GM12878 (cell line): ENCODE measurements at regions not wholly inside any gene's neighbourhood (a gene's known extent, or its start where the extent isn't known, plus 50 kb on each side); places are given as distances from the start of the nearest gene placed in this dataset.

Experiments
- ATAC-seq: fragments of 200-7000 bp; cut with Tn5 transposase; 3 replicates; pipeline ENCODE4 v1.9.1; 2020; ENCODE audit warnings: mild to moderate bottlenecking, moderate library complexity
- BruUV-seq: library from RNA; stranded (reverse); fragments of 400-500 nt; replicated peaks from 2 replicates; lab custom pipeline; 2021; lab: Mats Ljungman, UMichigan
- CTCF ChIA-PET: fragments of 300-600 bp; sonication (Branson Sonifier 250); formaldehyde crosslinking; extraction: SDS; loops from one replicate; lab custom pipeline; 2021; ENCODE audit warnings: inconsistent platforms; lab: Yijun Ruan, JAX
- POLR2A ChIA-PET: fragments of 350-600 bp; formaldehyde crosslinking; extraction: SDS; loops from one replicate; lab custom pipeline; 2021; ENCODE audit warnings: inconsistent platforms; lab: Charles Lee
- RAD21 ChIA-PET: fragments of 300-600 bp; sonication (Branson Sonifier 250); formaldehyde crosslinking; loops from one replicate; lab custom pipeline; 2023; ENCODE audit warnings: antibody characterized with exemption; ENCODE audit not compliant: unreplicated experiment; lab: Charles Lee
- SMC1A ChIA-PET: fragments of 300-600 bp; sonication (Branson Sonifier 250); formaldehyde crosslinking; loops from one replicate; lab custom pipeline; 2023; ENCODE audit not compliant: unreplicated experiment, uncharacterized antibody; lab: Charles Lee
- DNase-seq: peaks from one replicate; pipeline ENCODE4 v3.0.0-alpha.2; 2011; ENCODE audit warnings: low read depth, low spot score
- FAIRE-seq: peaks from 3 replicates; lab custom pipeline; 2011; peaks lifted over from hg19 to GRCh38; lab: Jason Lieb, UNC
- H2AFZ ChIP-seq: 2 replicates; pipeline ENCODE4 v1.6.0; 2011; ENCODE audit warnings: low read depth, low read length, control low read depth; ENCODE audit not compliant: control insufficient read depth
- H3K27ac ChIP-seq: 2 replicates; pipeline ENCODE4 v1.5.1; 2011; ENCODE audit warnings: control low read depth; ENCODE audit not compliant: control insufficient read depth, insufficient read depth
- H3K27me3 ChIP-seq, 2 experiments: replicated peaks in 1 of 2; 2 replicates each; pipeline versions ENCODE4 v1.6.0 to v1.6.1; 2011; ENCODE audit warnings: low read length in 1 of 2; ENCODE audit not compliant: control insufficient read depth in 2 of 2, insufficient read depth in 2 of 2
- H3K36me3 ChIP-seq, 2 experiments: 2 replicates each; pipeline ENCODE4 v1.5.1; 2011; ENCODE audit warnings: low read length in 1 of 2; ENCODE audit not compliant: control insufficient read depth in 2 of 2, insufficient read depth in 2 of 2
- H3K4me1 ChIP-seq: 2 replicates; pipeline ENCODE4 v1.6.1; 2011; ENCODE audit warnings: mild to moderate bottlenecking, low read length, moderate library complexity, mixed read lengths; ENCODE audit not compliant: control insufficient read depth, insufficient read depth
- H3K4me2 ChIP-seq: 2 replicates; pipeline ENCODE4 v1.6.0; 2011; ENCODE audit warnings: control low read depth; ENCODE audit not compliant: control insufficient read depth, insufficient read depth
- H3K4me3 ChIP-seq: fragments of 200-600 bp; sonication (generic); 2 replicates; pipeline ENCODE4 v1.5.1; 2016
- H3K79me2 ChIP-seq: 2 replicates; pipeline ENCODE4 v1.6.0; 2011; ENCODE audit warnings: low read length; ENCODE audit not compliant: control insufficient read depth, insufficient read depth
- H3K9ac ChIP-seq: 2 replicates; pipeline ENCODE4 v1.8.0; 2011; ENCODE audit warnings: low read length, control low read depth, mixed read lengths; ENCODE audit not compliant: control insufficient read depth, insufficient read depth
- H3K9me3 ChIP-seq: replicated peaks from 3 replicates; pipeline ENCODE4 v1.5.1; 2011; ENCODE audit warnings: mild to moderate bottlenecking, low read length; ENCODE audit not compliant: control insufficient read depth, insufficient read depth
- H4K20me1 ChIP-seq: 2 replicates; pipeline ENCODE4 v1.6.0; 2011; ENCODE audit not compliant: control insufficient read depth, insufficient read depth
- CBX3 ChIP-seq: fragments of 200-600 bp; sonication (generic); IDR thresholded peaks from 2 replicates; pipeline ENCODE4 v1.6.1; 2016; ENCODE audit warnings: low read depth, borderline replicate concordance
- CREB1 ChIP-seq: IDR thresholded peaks from 2 replicates; pipeline ENCODE4 v1.6.1; 2012; ENCODE audit warnings: low read depth, mild to moderate bottlenecking, inconsistent platforms
- CUX1 ChIP-seq: IDR thresholded peaks from 2 replicates; pipeline ENCODE4 v1.6.1; 2012; ENCODE audit warnings: improper control_type of control experiment, low read depth, low read length; ENCODE audit not compliant: insufficient replicate concordance
- E4F1 ChIP-seq: fragments of 450-650 bp; IDR thresholded peaks from 2 replicates; pipeline ENCODE4 v1.6.1; 2018; ENCODE audit warnings: borderline replicate concordance, mild to moderate bottlenecking; ENCODE audit not compliant: partially characterized antibody
- ETV6 ChIP-seq, 2 experiments: fragments of 450-650 bp in 1 of 2; IDR thresholded peaks in 1 of 2; conservative IDR thresholded peaks in 1 of 2; 2 replicates each; pipeline ENCODE4 v1.6.1; 2014; ENCODE audit warnings: antibody characterized with exemption in 1 of 2, borderline replicate concordance in 1 of 2, low read depth in 1 of 2, mild to moderate bottlenecking in 1 of 2, moderate library complexity in 1 of 2
- KAT2A ChIP-seq: conservative IDR thresholded peaks from 2 replicates; pipeline ENCODE4 v1.6.1; 2011; ENCODE audit warnings: low read depth, low read length; ENCODE audit not compliant: control insufficient read depth
- RELA ChIP-seq: fragments of 450-650 bp; IDR thresholded peaks from 2 replicates; pipeline ENCODE4 v1.8.0; 2014; ENCODE audit warnings: borderline replicate concordance; ENCODE audit not compliant: partially characterized antibody
- SMAD1 ChIP-seq: fragments of 450-650 bp; IDR thresholded peaks from 2 replicates; pipeline ENCODE4 v1.6.1; 2018; ENCODE audit warnings: mild to moderate bottlenecking, low read depth; ENCODE audit not compliant: partially characterized antibody
- STAT1 ChIP-seq: fragments of 450-650 bp; conservative IDR thresholded peaks from 2 replicates; pipeline ENCODE4 v1.6.1; 2014; ENCODE audit warnings: antibody characterized with exemption, mild to moderate bottlenecking
- WGBS: methylation state at CpG from one replicate; pipeline ENCODE4 v1.1.6; 2016; ENCODE audit warnings: low lambda C conversion rate; ENCODE audit not compliant: insufficient replicate concordance, insufficient coverage; ENCODE audit errors: missing lambda C conversion rate; 5-methylcytosine and 5-hydroxymethylcytosine counted together
- in situ Hi-C: fragments of 300-500 bp; cut with MboI; formaldehyde crosslinking; loops from 9 replicates; pipeline ENCODE4 v1.14.3; 2018; ENCODE audit warnings: mixed read lengths
- intact Hi-C: fragments of 100-400 bp; cut with micrococcal nuclease; formaldehyde crosslinking; loops from one replicate; pipeline ENCODE4 v1.14.2; 2022; ENCODE audit not compliant: unreplicated experiment

- TF ChIP-seq CUX1, result no peak
- no peak for TF ChIP-seq STAT1
- TF ChIP-seq SMAD1, result no peak
- TF ChIP-seq CREB1, result no peak
- TF ChIP-seq E4F1, result no peak
Observed at GRCh38 chr10:118922226-118922625, 107.3 kb upstream of the NANOS1 start (continued).

- in situ Hi-C loops, result no loop called here
- DNase-seq, result no peak
- no peak for ATAC-seq
- RAD21 ChIA-PET, result no interaction called here
- H3K36me3 ChIP-seq, result no peaks in the 10 kb centered on the region
- H3K79me2 ChIP-seq, result no peaks in the 10 kb centered on the region
- TF ChIP-seq KAT2A, result no peak
- TF ChIP-seq ETV6 (conservative IDR thresholded peaks at IDR 0.05 in 1 of 2, IDR thresholded peaks at IDR 0.05 in 1 of 2; ENCODE audit: borderline replicate concordance in 1 of 2, low read depth in 1 of 2), result no peak
- TF ChIP-seq CBX3, result no peak
- TF ChIP-seq RELA, result no peak
- TF ChIP-seq, all 136 proteins: peak for 0
- Histone ChIP-seq H3K4me2 (no peak overlapping the region), H3K4me1 (no peaks in the 10 kb centered on the region), H3K27ac (no peak overlapping the region), H3K4me3 (no peak overlapping the region), H3K9ac (no peak overlapping the region), H2AFZ (no peak overlapping the region), H3K9me3 (no peaks in the 10 kb centered on the region), H4K20me1 (no peaks in the 10 kb centered on the region), H3K27me3 (no peaks in the 10 kb centered on the region; a peak in 1 of 4 replicates)
- WGBS, result 33% methylated on average over 2 of the region's 2 CpGs
- POLR2A ChIA-PET, result no interaction called here
- no peak for FAIRE-seq
- BruUV-seq, result no TSS peak
- CTCF ChIA-PET, result no interaction called here
- SMC1A ChIA-PET, result interaction anchor here (1.0 kb wide), 1 partner anchor 354 kb away, joined by 3 read pairs; no protein-coding TSS in a partner anchor
- intact Hi-C loops, result no loop called here
Observed at GRCh38 chr10:118922972-118923371, 106.5 kb upstream of the NANOS1 start.
